Muscle of back (tissue), 3 donors: ENCODE measurements at regions not wholly inside any gene's neighbourhood (a gene's known extent, or its start where the extent isn't known, plus 50 kb on each side); places are given as distances from the start of the nearest gene placed in this dataset.

Experiments
- DNase-seq, 3 donors: peaks; one replicate each; pipeline versions ENCODE4 v3.0.0 to v3.0.0-alpha.2; 2013

DNA sequence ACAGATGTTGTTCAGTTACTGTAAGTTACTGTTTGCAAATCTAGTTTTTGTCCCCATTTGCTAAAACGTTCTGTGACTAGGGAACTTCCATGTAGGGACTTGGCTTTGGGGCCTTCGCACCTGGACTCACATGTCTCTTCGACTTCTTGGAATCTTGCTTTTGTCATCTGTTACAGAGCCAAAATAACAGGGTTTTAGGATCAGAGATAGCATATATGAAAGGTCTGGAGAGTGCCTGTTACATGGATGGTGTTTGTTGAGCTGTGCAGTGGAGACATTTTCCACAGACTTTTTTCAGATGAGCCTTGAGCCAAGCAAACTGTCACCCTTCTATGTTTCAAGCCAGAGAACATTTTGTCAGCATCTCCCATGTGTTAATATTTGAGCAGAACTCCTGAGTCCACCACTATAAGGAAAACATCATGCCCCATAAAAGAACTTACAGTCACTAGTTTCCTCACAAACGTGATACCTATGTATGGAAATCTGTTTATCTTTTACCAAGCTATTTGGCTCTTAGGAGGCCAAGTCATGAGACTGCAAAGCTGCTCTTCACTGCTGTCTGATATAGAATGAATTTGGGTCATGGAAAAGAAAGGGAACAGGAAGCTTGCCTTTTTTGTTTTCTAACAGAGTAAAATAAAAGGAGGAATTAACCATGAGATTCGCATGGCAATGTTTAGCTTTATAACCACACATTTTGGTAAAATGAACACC, 818.6 kb upstream of the IGFBP3 start:
- peak; percentile 57 to 86 (median 70) for DNase-seq

DNA sequence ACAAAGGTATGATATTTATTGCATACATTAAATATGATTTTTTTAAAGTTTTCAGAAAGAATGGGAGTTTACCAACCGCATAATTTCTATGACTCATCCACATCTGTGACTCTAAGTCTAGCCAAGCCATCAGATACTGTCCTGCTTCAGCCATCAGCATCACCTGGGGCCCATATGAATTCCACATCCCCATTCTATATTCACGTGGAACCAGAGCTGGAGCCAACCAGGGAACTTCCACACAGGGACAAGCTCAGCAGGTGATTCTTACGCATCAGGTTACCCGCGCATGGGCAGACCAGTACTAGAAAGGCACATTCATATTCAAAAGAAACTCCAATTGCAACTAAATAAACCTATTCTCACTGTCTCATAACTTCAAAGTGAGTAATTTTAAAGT, 817.7 kb upstream of the IGFBP3 start:
- peak; percentile 23 to 70 (median 27) for DNase-seq

DNA sequence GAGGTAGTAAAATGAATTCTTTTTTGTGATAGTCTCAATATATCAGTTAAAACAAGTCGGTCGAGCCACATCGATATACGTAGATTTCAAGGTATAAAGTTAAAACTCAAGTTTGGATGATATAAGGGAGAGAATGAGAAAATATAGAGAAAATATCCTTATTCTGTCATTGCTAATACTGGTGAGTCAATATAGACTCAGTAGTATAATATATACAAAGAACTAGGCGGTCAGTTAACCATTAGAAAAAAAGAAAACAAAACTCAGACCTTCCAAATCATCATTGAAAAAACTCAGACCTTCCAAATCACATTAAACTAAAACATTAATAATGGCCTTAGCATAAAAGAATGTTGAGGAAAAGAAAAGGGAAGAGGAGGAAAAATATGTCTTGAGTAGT, 817.1 kb upstream of the IGFBP3 start:
- DNase-seq = no peak

DNA sequence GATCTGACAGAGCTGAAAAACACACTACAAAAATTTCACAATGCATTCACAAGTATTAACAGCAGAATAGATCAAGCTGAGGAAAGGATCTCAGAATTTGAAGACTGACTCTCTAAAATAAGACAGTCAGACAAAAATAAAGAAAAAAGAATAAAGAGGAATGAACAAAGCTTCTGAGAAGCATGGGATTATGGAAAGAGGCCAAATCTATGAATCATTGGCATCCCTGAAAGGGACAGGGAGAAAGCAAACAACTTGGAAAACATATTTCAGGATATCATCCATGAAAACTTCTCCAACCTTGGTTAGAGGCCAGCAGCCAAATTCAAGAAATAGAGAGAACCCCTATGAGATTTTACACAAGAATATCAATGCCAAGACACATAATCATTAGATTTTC, 804.8 kb upstream of the IGFBP3 start:
- no peak for DNase-seq

DNA sequence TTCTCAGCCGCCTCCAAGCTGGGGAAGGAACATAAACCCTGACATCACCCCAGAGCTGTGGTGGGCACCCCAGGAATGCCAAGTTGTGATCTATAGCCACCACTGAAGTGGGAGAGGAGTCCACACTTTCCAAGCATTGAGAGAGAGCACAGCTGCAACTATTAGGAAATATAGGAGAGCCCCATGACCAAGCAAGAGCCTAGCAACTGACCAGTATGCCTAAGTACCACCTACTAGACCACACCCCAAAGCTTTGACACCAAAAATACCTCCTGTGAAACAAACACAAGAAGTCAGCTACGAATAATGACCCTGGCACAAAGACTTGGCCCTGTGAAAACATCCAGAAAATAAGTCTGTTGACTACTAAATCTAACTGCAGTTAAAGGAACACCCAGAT, 804.1 kb upstream of the IGFBP3 start:
- no peak for DNase-seq

DNA sequence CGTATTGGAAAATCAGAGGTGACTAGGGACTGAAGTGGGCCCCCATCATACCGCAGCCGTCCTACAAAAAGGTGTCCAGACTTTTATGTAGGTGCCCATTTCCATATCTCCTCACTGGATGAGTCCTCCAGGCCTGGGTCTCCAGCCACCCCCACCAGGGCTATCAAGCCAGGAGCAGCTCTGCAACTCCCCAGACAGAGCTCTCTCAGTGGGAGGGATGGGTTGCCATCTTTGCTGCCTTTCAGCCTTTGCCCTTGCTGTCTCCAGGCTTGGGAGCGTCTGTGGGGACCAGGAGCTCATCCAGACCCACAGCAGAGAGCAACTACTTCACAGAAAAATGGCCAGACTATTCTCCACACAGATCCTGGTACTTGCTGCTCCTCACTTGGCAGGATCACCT, 802.7 kb upstream of the IGFBP3 start:
- DNase-seq = no peak

DNA sequence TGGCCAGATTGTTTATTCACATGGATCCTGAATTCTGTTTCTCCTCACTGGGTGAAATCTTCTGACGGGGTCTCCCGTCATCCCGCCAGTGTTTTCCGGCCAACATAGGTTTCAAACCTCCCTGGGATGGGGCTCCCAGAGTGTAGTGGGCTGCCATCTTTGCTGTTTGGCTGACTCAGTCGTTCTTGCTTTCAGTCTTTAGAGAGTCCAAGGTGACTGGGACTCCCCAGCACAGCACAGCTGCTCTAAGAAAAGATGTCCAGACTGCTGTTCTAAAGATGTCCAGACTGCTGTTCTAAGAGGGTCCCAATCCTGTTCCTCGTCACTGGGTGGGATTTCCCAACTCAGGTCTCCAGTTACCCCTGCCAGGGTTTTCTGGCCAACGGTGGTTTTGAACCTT, 801.9 kb upstream of the IGFBP3 start:
- no peak for DNase-seq

DNA sequence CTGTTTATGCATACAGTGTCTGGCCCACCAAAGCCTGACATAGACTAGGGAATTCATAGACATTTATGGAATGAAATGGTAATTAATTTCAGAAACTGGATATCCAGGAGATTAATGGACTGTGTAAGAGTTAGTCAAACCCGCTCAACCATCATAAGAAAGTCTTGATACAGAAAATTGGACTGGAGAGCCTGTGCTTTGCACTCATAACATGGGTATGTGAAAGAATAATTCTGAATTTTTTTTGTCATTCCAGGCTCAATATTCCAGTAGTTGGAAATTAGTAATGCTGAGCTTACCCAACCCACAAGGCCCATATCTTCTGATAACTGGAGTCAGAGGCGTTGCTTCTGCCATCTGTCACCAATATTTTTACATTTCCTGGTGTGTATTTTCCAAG, 799.7 kb upstream of the IGFBP3 start:
- DNase-seq = no peak

DNA sequence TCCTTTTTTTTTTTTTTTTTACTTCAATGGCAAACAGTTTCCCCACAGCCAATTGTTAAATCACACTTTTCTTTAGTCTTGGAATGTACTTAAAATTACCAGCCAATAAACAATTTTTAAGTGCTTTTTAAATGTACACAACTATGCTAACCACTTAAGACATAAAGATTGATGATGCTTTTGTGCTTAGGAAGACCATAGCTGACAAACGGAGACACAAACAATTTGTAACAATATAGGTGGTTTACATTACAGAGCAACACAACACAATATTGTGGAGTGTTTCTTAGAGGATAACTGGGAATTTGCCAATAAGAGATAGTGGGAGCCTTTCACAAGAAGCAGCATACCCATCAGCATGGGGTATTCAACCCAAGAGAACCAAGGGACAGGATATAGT, 798.5 kb upstream of the IGFBP3 start:
- DNase-seq = no peak

DNA sequence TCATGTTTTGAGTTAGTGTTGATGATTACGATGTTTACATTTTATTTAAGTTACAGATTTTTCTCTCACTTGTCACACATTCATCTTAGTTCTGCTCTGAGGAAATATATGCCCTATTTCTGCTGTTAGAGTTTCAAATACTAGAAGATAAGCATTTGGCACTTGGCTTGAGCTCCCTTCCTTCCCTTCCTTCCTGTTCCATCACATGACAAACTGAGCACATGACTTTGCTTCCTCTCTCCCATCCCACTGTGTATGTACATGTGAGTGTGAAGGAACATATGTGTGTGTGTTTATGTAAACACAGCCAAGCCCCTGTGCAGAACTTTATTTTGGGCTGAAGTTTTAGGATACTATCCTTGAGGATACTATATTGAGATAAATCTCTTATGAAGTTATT, 795.9 kb upstream of the IGFBP3 start:
- DNase-seq = no peak

DNA sequence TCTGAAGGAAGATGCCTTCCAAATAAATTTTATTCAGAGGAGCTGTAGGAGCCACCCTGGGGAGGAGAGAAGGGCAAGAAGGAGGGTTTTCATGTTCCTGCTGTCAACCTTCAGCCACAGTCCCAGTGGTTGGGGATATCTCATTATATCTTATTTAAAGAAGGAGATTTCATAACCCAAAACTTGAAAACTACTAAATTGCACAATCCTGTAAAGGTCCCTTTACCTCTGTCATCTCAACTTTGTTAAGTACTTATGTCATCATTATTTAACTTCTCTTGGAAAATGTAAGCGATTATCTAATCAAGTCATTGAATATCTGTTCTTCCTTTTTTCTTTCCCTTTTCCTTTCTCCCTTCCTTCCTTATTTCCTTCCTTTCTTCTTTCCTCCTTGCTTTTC, 794.5 kb upstream of the IGFBP3 start:
- no peak for DNase-seq

DNA sequence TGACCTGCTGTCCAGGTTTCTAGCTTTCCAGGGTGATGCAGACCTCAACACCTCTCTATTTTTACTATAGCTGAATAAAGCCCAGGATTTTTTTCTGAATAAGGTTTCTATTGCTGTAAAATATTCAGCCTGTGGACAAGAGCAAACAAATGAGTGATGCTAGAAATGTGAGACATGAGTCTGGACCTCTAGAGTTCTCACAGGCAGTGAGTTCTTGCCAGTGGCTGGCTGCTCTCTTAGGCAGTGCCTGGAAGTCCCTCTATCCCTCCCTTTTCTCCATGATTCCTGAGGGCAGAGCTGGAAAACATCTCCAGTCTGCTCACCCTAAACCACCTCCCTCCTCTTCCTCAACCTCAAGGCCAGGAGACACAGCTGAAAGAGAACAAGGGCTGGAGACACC, 793.8 kb upstream of the IGFBP3 start:
- no peak for DNase-seq

DNA sequence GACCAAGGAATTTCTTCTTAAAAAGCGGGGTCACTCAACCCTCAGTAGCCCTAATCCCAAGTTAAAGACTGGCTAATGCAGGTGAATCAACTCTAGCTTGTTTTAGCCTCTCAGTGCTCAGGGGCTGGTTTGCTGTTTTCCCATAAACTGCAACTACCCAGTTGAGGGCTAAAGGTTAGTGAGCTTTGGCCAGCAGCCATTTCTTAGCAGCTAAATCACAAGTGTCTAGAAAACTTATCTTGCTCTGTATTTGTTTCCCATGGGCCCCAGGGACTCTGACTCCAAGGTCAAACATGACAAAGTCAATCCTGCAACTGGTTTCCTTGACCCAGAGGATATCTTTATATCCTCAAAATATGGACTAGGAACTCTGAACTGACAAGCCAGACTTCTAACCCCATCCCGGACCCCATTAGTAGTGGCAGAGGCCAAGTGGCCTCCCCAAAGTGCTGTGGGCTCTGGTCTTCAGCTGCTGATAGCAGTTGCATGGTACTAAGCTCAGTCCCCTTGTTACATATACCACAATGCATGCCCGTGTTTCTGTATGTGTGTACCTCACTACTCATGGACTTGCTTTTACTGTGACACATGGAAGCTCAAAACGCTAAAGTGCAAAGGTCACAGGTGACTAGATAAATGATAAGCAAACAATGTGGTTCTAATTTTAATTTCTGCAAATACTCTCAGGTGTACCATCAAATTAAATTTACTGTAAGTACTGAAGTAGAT, 793.0 kb upstream of the IGFBP3 start:
- peak in 1 of 3 donors; percentile 21 for DNase-seq

DNA sequence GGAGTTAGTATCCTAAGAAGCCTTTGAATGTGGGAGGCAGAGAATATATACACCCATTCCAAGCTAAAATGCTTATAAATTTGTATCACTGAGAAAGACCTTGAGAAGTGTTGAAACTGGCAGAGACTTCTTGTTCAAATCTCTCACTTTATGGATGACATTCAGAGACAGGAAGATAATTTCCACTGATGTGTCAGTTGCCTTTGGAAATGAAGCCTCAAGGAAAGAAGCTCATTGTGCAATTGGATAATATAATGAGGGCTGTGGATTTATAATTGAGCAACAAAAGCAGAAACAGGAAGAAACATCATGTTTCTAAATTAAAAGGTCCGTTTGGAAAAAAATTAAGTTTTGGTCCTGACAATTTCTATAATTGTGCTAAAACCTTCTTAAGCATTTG, 789.9 kb upstream of the IGFBP3 start:
- no peak for DNase-seq

DNA sequence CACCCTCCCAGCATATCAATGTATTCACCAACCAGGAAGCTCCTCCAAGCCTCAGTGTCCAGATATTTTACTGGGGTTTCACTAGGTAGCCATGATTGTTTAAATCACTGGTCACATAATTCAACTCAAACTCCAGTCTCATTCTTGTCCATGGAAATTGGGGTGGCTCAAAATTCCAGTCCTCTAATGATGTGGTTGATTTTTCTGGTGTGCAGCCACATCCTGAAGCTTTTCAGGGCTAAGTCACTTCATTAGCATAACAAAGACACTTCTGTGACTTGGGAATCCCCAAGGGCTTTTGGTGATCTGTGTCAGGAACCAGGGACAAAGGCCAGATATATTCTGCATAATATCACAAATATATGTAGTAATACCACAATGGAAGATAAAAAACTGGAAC, 786.9 kb upstream of the IGFBP3 start:
- DNase-seq = no peak

DNA sequence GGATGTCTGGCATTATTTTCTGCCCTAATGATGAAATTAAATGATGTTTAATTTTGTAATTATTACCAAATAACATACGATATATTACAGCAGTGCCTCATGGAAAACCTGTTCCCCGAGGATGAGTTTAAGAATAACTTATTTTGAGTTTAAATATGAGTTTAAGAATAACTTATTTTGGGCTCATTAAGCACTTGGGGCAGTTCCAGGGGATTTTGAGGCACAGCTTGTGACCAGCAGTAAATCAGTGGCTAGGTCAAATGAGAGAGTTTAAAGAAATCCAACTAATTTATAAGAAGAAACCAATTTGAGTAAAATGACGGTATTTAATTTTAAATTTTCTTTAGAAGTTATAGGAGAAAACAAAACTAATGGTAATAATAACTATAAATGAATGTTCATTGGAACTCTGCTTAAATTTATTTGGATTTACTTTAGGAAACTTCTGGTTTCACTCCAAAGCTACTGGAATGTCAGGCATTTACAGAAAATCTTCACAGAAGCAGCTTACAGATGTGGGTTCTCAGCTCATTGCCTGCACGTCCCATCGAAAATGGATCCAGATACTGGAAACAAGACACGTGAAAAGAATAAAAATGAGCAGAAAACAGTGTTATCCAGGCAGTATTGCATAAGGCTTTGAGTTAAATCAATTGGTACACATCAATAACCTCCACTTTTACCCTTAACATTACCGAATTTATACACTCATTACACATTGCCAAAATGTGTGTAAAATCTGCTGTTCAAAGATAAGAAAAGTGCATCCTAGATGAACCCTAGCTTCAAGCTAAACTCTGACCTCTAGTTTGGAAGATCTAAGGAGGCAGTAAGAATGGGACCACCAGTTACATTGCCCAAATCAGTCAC, 784.5 kb upstream of the IGFBP3 start:
- peak; percentile 64 to 85 (median 74) for DNase-seq

DNA sequence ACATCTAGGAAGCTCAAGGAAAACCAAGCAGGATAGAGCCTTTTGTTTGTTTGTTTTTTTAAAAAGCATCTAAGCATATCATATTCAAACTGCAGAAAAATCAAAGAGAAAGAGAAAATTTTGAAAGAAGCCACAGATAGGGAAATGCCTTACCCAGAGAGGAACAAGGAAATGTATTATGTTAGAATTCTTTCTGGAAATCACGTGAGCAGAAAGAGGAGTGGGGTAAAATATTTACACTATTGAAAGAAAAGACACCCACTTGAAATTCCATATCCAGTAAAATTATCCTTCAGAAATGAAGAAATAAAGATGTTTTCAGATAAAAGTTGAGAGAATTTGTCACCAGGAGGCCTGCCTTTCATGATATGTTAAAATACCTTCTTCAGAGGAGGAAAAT, 775.7 kb upstream of the IGFBP3 start:
- DNase-seq = no peak

DNA sequence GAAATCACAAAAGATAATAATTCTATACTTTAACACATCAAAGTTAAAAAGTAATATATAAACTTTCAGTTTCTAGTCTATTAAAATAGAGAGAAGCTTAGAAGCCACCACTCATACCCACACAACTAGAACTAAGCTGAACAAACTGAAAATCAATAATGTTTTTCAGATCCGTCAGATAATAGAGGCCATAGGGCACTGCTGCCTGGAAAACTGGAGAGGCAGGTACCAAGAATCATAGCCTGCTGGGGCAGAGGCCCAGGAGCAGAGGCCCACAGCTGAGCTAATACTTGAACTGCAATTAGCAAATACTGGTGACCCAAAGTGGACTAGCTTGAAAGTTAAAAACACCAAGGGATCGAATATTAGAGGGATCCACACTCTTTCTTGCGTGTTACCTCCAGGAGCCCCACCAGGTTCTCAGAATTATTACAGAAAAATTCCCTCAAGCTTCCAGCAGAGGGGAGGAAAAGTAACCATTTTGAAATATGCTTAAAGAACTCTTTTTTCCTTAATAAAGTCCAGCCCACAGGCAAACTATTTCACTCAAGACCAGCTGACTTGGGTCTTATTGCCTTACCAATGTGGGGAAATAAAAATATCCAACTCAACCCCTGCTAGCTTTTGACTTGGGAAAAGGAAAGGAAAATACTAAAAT, 774.1 kb upstream of the IGFBP3 start:
- DNase-seq = no peak

DNA sequence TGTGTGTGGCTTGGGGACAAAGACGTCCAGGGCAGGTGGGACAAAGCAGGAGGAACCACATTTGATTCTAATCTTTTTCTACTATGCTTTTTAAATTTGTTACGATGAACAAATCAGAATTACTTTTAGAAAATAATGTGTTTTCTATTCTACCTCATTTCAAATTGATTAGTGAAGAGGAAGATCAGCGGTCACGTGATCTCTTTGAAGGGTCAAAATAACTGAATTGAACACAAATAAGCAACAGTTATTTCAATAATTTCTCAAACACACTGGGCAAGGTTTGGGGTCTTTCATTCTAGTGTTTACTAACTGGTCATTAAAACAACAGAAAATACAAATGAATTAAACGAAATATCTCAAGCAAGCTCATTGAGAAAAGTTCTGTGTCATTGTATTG, 773.0 kb upstream of the IGFBP3 start:
- no peak for DNase-seq

DNA sequence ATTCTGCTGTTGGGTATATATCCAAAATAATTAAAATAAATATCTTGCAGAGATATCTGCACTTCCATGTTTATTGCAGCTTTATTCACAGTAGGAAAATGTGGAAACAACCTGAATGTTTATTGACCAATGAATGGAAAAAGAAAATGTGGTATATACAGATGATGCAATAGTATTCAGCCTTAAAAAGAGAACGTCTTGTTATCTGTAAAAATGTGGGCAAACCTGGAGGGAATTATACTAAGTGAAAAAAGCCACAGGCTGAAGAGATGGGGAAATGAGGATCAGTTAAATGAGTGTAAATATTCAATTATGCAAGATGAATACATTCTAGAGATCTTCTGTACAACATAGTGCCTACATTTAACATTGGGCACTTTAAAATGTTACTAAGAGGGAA, 766.1 kb upstream of the IGFBP3 start:
- DNase-seq = no peak

DNA sequence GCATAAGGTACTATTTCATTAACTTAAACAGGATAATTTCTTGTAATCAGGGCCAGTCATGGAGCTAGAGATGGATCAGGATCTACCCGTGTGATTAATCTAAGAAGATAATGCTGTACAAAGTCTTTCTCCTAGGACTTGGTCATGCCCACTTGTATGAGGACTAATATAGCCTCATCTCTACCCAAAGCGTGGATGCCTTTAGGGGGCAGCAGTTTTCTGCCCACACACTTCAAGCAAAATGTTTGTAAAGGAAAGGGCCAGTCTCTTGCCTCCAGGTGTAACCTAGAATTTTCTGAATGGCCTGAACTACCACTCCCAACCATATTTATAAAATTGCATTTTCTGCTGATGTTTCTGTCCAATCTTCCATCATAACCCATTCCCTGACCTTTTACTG, 764.0 kb upstream of the IGFBP3 start:
- DNase-seq = no peak
